GM10266 (cell line): ENCODE measurements at regions not wholly inside any gene's neighbourhood (a gene's known extent, or its start where the extent isn't known, plus 50 kb on each side); places are given as distances from the start of the nearest gene placed in this dataset.
"Not testable (repeated sequence)": the region's sequence is repeated elsewhere in the genome, so short reads cannot be mapped to it uniquely, and the experiment has no call there.

Experiments used
- DNase-seq: peaks from one replicate; pipeline ENCODE4 v3.0.0; 2012; ENCODE audit errors: extremely low spot score
- CTCF ChIP-seq: IDR thresholded peaks from 2 replicates; pipeline ENCODE4 v1.5.1; 2012; ENCODE audit warnings: mild to moderate bottlenecking, low read depth; ENCODE audit not compliant: control insufficient read depth, insufficient read depth; ENCODE audit errors: missing control alignments

DNA sequence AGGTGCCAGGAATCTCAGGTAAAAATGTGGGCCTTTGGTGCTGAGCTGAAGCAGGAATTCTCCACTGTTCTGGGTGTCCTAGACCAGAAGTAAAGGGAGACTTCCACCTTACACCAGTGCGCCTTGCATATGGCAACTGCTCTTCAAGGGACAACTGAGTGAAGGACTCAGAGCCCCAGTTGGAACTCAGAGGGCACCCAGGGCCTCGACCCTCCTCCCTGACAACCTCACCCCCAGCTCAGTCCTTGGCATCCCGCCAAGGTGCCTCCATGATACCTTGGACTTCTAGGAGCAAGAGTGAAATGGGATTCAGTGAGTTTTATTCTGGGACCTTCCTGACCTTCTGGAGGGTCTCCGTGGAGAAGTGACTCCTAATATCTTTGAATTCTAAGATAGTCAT is 140.3 kb downstream of the GPCPD1 start:
- DNase-seq, result no peak
- no peak for TF ChIP-seq CTCF

DNA sequence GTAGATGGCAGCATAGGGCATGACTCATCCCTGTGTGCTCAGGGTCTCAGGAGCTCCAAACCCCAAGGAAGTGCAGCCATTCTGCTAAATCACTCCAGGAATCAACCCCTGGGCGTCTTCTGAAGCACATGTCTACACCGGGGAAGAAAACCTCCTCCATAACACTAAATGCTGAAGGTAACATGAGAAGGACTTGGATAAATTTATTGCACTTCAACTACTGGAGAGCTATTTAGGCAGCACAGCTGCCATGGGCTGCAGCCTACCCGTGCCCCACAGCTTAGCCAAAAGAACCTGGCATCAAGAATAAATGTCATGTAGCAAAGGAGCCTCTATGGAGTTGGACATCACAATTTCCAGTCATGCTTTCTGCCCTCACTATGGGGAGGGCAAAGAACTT is 141.7 kb downstream of the GPCPD1 start:
- TF ChIP-seq CTCF, result no peak
- DNase-seq, result no peak

DNA sequence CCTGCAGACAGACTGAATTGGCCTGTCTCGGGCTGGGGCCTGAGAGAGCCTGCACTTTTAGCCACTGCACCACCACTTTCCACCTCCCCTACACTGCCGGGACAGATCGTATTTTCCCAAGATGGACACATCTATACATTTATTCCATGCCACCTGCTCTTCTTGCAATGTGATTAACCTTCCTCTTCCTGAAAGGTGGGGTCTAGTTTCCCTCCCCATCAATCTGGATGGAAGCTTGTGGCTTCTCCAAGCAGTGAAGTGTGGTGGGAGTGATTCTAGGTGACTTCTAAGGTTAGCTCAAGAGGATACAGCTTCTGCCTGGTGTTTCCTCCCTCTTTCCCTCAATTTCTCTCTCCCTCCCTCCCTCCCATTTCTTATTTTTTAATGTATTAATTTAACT is 143.7 kb downstream of the GPCPD1 start:
- TF ChIP-seq CTCF, result no peak
- no peak for DNase-seq

GRCh38 chr20:5465604-5465927 is 145.2 kb downstream of the GPCPD1 start:
- DNase-seq, result no peak
- no peak for TF ChIP-seq CTCF

DNA sequence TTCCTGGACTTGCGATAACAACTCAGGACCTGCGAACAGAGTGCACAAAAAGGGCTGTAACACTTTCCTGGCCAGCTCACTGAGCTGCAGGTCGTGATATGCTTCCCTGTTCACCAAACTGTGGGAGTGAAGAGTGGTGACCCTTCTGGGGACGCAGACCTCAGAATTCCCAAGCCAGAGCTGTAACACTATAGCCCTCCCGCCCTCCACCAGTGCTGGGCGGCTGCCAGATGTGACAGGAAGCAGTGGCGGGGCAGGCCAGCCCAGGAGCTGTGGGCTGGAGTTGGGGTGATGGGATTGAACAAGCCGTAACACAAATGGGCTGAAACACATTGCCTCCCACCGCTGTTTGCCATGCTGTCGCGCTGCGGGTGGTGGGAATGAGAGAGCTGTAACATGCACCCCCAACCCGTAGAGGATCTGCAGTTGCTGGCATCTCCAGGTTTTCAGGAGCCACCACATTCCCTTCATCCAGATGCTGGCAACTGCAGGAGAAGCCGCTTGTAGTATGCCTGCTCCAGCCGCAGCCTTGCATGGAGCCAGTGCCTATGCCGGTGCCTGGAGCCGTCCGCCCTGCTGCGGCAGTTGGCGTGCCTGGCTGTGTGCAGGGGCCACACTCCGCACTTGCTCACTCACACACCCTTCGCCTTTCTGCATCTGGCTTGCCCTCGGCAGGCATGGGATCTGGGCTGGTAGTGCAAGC is 145.8 kb downstream of the GPCPD1 start:
- DNase-seq, result no peak
- TF ChIP-seq CTCF, result no peak

- DNase-seq, result no peak
- no peak for TF ChIP-seq CTCF
Observed at GRCh38 chr20:5463007-5463686, 146.4 kb upstream of the PROKR2 start.

- DNase-seq, result not testable (repeated sequence)
Observed at GRCh38 chr20:5453745-5454144, 137.0 kb upstream of the PROKR2 start.

- DNase-seq, result not testable (repeated sequence)
Observed at GRCh38 chr20:5453316-5453715, 136.6 kb upstream of the PROKR2 start.

DNA sequence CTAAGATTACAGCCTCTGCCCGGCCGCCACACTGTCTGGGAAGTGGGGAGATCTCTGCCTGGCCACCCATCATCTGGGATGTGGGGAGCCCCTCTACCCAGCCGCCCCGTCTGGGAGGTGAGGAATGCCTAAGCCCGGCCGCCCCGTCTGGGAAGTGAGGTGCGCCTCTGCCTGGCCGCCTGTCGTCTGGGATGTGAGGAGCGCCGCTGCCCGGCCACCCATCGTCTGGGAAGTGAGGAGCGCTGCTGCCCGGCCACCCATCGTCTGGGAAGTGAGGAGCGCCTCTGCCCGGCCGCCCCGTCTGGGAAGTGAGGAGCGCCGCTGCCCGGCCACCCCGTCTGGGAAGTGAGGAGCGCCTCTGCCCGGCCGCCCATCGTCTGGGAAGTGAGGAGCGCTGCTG is 135.9 kb upstream of the PROKR2 start:
- DNase-seq, result not testable (repeated sequence)

- not testable (repeated sequence) for DNase-seq
Observed at GRCh38 chr20:5452286-5452685, 135.5 kb upstream of the PROKR2 start.
